RWPE2 (cell line): ENCODE measurements at regions not wholly inside any gene's neighbourhood (a gene's known extent, or its start where the extent isn't known, plus 50 kb on each side); places are given as distances from the start of the nearest gene placed in this dataset.

ENCODE experiments used
- ATAC-seq: fragments of 200-7000 bp; cut with Tn5 transposase; 3 replicates; pipeline ENCODE4 v1.9.1; 2021; ENCODE audit warnings: low read depth
- DNase-seq: peaks from one replicate; pipeline ENCODE4 v3.0.0-alpha.2; 2020; ENCODE audit warnings: low spot score
- H3K27ac ChIP-seq: fragments of 450-650 bp; 2 replicates; pipeline ENCODE4 v1.5.1; 2017; ENCODE audit warnings: mild to moderate bottlenecking; ENCODE audit not compliant: poor library complexity, severe bottlenecking
- H3K27me3 ChIP-seq: fragments of 250-450 bp; sonication (Bioruptor Pico); 2 replicates; pipeline ENCODE4 v1.5.1; 2021; ENCODE audit warnings: mild to moderate bottlenecking, moderate library complexity; ENCODE audit not compliant: insufficient read depth, poor library complexity, severe bottlenecking
- H3K36me3 ChIP-seq: fragments of 250-450 bp; sonication (Bioruptor Pico); 2 replicates; pipeline ENCODE4 v1.5.1; 2020; ENCODE audit warnings: low read depth, mild to moderate bottlenecking, moderate library complexity
- H3K4me1 ChIP-seq: fragments of 250-450 bp; sonication (Bioruptor Pico); 2 replicates; pipeline ENCODE4 v1.5.1; 2021; ENCODE audit warnings: mild to moderate bottlenecking, moderate library complexity; ENCODE audit not compliant: insufficient read depth, poor library complexity, severe bottlenecking
- H3K4me3 ChIP-seq: fragments of 250-450 bp; sonication (Bioruptor Pico); 2 replicates; pipeline ENCODE4 v1.5.1; 2021; ENCODE audit warnings: mild to moderate bottlenecking, moderate library complexity; ENCODE audit not compliant: severe bottlenecking
- H3K9me3 ChIP-seq: fragments of 250-450 bp; sonication (Bioruptor Pico); 2 replicates; pipeline ENCODE4 v1.5.1; 2021; ENCODE audit warnings: mild to moderate bottlenecking, moderate library complexity; ENCODE audit not compliant: severe bottlenecking
- TF ChIP-seq, protein P1 (sequence below): fragments of 450-650 bp; IDR thresholded peaks from one replicate; pipeline ENCODE4 v1.5.1; 2017; ENCODE audit warnings: mild to moderate bottlenecking, moderate library complexity; ENCODE audit not compliant: poor library complexity, severe bottlenecking

DNA sequence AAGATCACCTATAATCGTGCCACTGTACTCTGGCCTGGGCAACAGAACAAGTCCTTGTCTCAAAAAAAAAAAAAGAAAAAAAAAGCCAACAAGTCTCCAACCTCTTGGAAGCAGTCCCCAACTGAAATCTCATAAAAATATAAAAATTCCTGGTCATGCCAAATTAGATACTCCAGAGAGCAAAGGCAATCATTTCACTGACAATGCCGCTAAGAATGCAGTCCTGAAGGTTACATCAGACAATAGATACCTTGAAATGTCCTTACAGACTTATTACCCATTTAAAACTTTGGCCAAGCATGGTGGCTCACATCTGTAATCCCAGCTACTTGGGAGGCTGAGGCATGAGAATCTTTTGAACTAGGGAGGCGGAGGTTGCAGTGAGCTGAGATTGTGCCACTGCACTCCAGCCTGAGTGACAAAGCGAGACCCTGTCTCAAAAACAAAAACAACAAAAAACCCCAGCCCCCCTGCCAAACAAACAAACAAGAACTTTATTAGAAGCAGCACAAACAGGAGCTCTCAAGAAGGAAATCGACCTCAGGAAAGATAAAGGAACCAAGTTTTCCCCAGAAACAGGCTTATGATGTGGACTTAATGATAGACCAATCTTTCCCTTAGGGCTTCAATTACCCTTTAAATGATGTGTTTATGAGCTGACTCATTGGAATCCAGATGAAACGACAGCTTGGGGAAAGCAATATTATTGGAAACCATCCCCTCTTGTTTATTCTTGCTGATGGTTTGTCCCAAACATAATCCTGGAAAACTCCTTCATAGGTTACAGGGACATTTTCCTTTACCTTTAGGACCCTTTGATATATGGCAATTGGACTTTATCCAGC, 53.1 kb upstream of the XCR1 start:
- no peak for DNase-seq
- no peaks in the 10 kb centered on the region for H3K9me3 ChIP-seq
- H3K27me3 ChIP-seq, result no peaks in the 10 kb centered on the region
- TF ChIP-seq, protein P1, sequence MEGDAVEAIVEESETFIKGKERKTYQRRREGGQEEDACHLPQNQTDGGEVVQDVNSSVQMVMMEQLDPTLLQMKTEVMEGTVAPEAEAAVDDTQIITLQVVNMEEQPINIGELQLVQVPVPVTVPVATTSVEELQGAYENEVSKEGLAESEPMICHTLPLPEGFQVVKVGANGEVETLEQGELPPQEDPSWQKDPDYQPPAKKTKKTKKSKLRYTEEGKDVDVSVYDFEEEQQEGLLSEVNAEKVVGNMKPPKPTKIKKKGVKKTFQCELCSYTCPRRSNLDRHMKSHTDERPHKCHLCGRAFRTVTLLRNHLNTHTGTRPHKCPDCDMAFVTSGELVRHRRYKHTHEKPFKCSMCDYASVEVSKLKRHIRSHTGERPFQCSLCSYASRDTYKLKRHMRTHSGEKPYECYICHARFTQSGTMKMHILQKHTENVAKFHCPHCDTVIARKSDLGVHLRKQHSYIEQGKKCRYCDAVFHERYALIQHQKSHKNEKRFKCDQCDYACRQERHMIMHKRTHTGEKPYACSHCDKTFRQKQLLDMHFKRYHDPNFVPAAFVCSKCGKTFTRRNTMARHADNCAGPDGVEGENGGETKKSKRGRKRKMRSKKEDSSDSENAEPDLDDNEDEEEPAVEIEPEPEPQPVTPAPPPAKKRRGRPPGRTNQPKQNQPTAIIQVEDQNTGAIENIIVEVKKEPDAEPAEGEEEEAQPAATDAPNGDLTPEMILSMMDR, result no peak
- no peak overlapping the region for H3K27ac ChIP-seq
- peaks cover 9% of the 10 kb centered on the region for H3K4me1 ChIP-seq
- no peak overlapping the region for H3K4me3 ChIP-seq
- ATAC-seq, result no peak
- no peaks in the 10 kb centered on the region for H3K36me3 ChIP-seq

DNA sequence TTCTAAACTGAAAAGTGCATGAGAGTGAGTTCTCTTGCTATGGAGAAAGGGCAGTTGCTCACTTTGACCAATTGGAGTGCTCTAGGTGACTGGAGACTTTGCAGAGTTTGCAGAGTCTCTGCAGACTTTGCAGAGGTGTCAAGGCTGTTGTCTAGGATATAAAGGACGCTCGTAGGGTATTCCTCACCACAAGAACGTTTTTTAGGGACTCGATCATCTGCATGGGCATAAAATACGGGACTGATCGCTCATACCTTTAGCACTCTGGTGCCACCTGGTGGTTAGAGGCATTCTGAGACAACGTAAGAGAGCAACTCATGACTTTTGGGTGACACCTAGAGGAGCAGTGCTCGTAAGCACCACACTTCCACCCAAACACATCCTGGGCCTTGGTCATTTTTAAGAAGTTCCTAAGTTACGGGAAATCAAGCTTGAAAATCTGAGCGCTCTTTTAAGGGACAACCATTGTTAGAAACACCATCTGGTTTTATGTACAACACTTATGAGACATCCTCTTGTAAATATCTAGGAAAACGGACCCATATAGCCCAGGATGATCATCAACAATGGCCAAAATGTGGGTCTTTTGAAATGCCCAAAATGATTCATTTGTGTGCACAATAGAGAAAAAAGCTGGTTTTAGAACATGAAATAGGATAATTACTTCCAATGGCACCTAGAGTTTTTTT, 51.6 kb upstream of the XCR1 start:
- H3K4me1 ChIP-seq, result peaks cover 9% of the 10 kb centered on the region
- no peaks in the 10 kb centered on the region for H3K27me3 ChIP-seq
- peak; percentile 76 for DNase-seq
- no peak overlapping the region for H3K4me3 ChIP-seq
- ATAC-seq, result peak; percentile 83
- TF ChIP-seq, protein P1, result peak; percentile 98
- no peaks in the 10 kb centered on the region for H3K9me3 ChIP-seq
- no peak overlapping the region for H3K27ac ChIP-seq
- no peaks in the 10 kb centered on the region for H3K36me3 ChIP-seq
